ENCODE measurements at regions not wholly inside any gene's neighbourhood (a gene's known extent, or its start where the extent isn't known, plus 50 kb on each side); places are given as distances from the start of the nearest gene placed in this dataset.
A peak's percentile ranks its signal among the peaks of the same experiment; 100 is the strongest.

- H3K4me3 ChIP-seq (ENCODE audit: low read depth, low read length) = no peak overlapping the region
- TF ChIP-seq CTCF (IDR thresholded peaks at IDR 0.05; ENCODE audit: borderline replicate concordance, insufficient read depth, low read depth, low read length) = peak; percentile 43; the same call in 1 of the 2 replicates
Observed at GRCh38 chr4:189202182-189202868, 738.3 kb upstream of the FRG1 start.

GRCh38 chr4:189202869-189203271 lies 737.8 kb upstream of the FRG1 start:
- no peak for TF ChIP-seq CTCF (IDR thresholded peaks at IDR 0.05; ENCODE audit: borderline replicate concordance, insufficient read depth, low read depth, low read length)
- H3K4me3 ChIP-seq (ENCODE audit: low read depth, low read length) = no peak overlapping the region

- TF ChIP-seq CTCF (IDR thresholded peaks at IDR 0.05; ENCODE audit: borderline replicate concordance, insufficient read depth, low read depth, low read length) = no peak
Observed at GRCh38 chr4:189204616-189205015, 736.1 kb upstream of the FRG1 start.

GRCh38 chr4:189206953-189207352 lies 733.7 kb upstream of the FRG1 start:
- H3K4me3 ChIP-seq (ENCODE audit: low read depth, low read length) = no peak overlapping the region
- TF ChIP-seq CTCF (IDR thresholded peaks at IDR 0.05; ENCODE audit: borderline replicate concordance, insufficient read depth, low read depth, low read length) = no peak

More at GRCh38 chr4:189204616-189205015, 736.1 kb upstream of the FRG1 start:
- H3K4me3 ChIP-seq (ENCODE audit: low read depth, low read length) = no peak overlapping the region

GRCh38 chr4:189207872-189208271 lies 732.8 kb upstream of the FRG1 start:
- TF ChIP-seq CTCF (IDR thresholded peaks at IDR 0.05; ENCODE audit: borderline replicate concordance, insufficient read depth, low read depth, low read length) = no peak
- no peak overlapping the region for H3K4me3 ChIP-seq (ENCODE audit: low read depth, low read length)

- no peak overlapping the region for H3K4me3 ChIP-seq (ENCODE audit: low read depth, low read length)
- TF ChIP-seq CTCF (IDR thresholded peaks at IDR 0.05; ENCODE audit: borderline replicate concordance, insufficient read depth, low read depth, low read length) = no peak
Observed at GRCh38 chr4:189215574-189215973, 725.1 kb upstream of the FRG1 start.

- H3K4me3 ChIP-seq (ENCODE audit: low read depth, low read length) = no peak overlapping the region
Observed at GRCh38 chr4:189221691-189222090, 719.0 kb upstream of the FRG1 start.

More at GRCh38 chr4:189221691-189222090, 719.0 kb upstream of the FRG1 start:
- TF ChIP-seq CTCF (IDR thresholded peaks at IDR 0.05; ENCODE audit: borderline replicate concordance, insufficient read depth, low read depth, low read length) = no peak

All from GM12875 (cell line).